ENCODE measurements at regions not wholly inside any gene's neighbourhood (a gene's known extent, or its start where the extent isn't known, plus 50 kb on each side); places are given as distances from the start of the nearest gene placed in this dataset.
"Not testable (repeated sequence)": the region's sequence is repeated elsewhere in the genome, so short reads cannot be mapped to it uniquely, and the experiment has no call there.

DNA sequence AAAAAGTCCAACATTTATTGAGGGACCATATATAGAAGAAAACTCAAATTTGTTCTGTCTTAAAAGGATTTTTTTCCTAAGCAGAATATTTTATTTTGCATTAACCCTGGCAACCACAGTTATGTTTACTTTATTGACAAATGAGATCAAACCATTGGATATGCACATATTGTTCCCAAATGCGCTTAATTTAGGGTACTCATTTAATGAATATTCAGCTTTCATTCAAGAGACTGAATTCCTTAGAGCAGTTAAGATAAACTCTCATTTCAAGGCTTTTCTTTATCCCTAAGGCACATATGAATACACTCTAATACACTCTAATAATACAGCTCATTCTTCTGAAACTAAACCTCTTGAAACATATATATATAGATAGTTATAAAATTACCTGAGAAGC is 150.2 kb downstream of the HMHB1 start:
- no peak for DNase-seq

DNA sequence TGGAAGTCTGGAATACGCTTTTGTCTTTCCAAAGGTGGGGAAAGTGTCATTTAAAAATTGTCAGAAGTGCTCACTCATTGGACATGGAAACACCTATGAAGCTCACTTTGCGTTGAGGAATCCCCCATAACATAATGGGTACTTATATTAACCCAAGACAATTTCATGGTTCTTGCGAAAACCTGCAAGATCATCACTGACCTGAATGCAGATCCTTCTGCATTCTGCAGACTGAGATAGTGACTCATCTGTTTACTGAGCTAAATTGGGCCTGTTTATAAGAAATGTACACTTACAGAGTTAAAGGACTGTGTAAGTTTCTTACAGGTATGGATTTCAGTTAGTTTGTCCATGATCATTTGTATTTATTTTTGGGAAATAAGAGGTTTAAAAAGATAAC is 153.0 kb downstream of the HMHB1 start:
- DNase-seq = no peak

DNA sequence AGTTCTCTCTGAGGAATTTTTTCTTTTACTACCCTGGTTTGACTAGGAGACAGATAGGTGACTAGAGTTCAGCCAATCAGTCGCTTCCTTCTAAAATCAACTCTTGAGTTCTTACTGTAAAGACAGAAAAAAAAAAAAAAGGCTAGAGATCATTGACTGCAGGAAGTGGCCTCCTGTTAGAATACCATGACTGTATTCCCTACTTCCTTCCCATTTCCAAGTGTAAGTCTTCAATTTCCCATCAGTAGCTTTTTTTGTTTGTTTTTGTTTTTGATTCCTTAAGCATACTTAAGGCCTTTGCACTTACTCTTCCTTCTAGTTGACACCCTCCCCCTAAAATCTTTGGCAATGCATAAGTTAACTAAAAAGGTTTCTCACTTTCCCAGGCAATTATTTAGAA is 154.3 kb downstream of the HMHB1 start:
- DNase-seq = no peak

DNA sequence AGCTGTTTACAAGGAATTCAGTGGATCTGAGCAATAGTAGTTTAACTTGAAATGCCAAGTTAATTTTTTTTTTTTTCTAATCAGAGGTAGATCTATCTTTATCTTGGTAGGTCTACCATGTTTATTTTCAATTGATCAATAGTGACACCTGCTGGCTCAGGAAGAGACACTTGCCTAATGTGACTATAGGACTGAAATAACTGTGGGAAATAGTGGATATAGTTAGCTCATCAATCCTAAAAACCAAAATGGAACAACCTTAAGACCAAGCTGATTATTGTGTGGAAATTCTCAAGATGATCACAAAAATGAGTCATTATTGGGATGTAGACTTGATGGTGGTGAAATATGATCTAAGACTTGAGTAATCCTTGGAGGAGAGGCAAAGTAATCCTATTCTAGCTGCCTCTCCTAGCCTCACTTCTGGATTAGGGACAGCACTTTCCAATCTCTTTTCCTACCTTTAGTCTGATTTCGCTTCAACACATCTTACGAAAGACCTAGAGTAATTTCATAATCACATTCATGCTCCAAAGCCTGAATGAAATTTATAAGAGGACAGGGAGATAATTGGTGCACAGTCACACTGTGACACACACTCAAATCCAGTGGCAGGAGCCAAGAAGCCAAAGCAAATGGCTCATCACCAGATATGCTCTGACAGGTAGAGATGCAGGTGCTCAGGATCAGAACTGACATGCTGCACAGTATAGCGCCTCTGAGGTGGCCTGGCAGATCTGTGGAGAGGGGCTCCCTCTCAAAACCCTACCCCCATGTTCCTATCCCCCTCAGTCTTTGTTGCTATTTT is 156.3 kb downstream of the HMHB1 start:
- DNase-seq = no peak

DNA sequence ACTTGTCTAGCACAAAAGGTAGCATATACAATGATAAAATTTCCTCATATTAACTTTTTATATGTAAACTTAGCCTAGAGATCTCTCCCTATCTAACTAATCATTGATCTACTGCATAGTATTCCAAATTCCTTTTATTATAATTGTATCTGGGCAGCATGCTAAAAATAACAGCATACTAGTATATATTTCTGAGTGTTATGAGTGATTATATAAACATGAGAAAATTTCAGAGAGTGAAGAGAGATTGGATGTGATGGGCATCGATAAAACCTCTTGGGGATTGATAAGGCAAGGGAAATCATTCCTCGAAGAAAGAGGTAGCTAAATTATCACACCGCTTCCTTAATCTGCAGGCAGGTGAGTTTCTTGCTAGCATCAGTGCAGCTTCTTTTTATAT is 158.2 kb downstream of the HMHB1 start:
- no peak for DNase-seq

DNA sequence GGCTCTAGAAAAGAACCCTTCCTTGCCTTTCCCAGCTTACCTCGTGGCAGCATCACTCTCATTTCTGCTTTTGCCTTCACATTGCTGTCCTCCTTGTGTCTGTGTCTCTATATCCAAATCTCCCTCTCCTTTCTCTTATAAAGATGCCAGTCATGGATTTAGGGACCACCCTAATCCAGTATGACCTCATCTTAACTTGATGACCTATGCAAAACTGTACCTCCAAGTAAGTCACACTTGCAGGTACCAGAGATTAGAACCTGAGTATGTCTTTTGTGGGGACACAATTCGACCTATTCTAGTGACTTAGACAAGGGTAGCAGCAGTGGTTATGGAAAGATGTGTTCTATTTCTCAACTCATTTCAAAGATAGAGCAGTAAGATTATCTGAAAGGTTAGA is 160.1 kb downstream of the HMHB1 start:
- DNase-seq = no peak

DNA sequence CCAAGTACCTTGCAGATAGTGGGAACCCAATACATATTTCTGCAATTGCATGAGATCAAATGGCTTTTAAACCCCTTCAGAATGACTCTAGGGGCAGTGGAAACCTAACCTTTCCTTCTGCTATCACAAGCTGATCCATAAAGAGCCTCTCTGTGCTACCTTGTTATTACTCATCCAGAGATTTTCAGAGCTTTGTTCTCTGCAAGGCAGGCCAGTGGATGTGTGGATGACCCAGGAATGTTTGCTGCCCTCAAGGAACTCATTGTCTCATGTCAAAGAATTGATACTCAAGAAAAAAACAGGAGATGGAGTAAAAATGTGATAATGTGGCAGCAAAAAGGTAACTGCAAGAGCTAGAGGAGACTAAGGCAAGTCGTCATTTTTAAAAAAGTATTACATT is 164.1 kb downstream of the HMHB1 start:
- DNase-seq = no peak

DNA sequence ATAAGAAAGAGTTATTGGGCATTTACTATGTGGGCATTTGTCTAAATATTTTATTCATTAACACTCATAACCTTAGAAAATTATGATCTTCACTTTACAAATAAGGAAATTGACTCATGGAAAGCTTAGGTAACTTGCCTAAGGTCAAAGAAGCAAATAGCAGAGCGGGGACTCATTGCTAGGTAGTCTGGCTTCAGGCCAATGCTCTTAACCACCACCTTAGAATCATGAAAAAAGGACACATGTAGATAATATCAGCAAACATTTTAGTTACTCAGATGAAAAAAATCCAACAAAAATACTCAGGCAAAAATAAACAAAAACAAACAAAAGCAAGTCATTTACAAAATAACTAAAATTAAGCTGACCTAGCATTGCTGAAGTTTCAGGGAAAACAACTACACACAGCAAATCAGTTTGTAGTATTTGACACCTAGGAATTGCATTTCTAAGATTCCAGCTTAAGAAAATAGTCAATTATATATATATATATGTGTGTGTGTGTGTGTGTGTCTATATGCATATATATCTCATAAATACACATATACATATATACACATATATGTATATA is 166.0 kb downstream of the HMHB1 start:
- no peak for DNase-seq

DNA sequence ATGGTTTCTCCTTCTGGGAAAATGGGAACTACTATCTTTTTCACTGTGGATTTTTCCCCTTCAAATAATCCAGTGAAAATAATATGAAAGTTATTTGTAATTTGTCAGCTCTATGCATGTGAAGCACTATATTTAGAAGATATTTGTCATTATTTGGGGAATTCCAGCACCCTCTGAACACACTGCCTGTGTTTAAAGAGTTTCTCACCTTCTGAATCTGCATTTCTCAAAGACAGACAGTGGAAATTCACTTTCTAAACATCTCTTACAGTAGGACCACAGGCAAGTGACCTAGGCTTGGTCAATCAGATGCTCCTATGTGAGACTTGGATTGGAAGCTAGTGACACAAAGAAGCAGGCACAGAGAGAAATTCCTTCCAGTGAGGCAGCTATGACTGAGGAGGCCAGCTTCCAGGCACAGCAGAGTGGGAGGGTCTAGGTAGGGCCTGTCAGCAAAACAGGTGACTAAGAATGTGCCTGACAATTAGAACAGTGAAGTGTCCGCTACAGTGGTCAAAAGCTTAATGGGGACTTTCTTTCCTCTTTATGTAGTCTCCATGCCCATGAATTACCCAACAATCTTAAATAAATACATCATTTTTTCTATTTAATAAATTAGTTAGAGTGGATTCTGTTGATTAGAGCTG is 167.2 kb downstream of the HMHB1 start:
- DNase-seq = no peak

DNA sequence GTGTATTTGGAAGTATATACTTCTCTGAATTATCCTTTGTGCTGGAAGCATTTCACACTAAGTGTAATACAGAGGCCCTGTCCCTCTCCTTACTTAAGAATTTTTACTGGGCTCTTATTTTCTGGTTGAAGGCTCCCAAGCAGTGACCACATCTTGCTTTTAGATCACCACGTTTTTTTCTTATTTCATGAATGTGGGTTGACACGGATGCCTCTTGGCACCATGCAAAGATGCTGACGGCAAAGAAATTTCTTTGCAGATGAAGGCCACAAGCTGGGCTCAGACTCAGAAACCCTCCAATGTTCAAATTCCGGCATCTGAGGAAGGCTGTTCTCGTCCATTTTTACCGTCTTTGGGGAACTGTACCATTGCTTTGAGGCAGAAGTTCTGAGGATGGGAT is 168.5 kb downstream of the HMHB1 start:
- no peak for DNase-seq

DNA sequence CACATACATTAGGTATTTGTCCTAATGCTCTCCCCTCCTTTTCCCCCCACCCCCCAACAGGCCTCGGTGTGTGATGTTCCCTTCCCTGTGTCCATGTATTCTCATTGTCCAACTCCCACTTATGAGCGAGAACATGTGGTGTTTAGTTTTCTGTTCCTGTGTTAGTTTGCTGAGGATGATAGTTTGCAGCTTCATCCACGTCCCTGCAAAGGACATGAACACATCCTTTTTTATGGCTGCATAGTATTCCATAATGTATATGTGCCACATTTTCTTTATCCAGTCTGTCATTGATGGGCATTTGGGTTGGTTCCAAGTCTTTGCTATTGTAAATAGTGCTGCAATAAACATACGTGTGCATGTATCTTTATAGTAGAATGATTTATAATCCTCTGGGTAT is 171.0 kb downstream of the HMHB1 start:
- not testable (repeated sequence) for DNase-seq

DNA sequence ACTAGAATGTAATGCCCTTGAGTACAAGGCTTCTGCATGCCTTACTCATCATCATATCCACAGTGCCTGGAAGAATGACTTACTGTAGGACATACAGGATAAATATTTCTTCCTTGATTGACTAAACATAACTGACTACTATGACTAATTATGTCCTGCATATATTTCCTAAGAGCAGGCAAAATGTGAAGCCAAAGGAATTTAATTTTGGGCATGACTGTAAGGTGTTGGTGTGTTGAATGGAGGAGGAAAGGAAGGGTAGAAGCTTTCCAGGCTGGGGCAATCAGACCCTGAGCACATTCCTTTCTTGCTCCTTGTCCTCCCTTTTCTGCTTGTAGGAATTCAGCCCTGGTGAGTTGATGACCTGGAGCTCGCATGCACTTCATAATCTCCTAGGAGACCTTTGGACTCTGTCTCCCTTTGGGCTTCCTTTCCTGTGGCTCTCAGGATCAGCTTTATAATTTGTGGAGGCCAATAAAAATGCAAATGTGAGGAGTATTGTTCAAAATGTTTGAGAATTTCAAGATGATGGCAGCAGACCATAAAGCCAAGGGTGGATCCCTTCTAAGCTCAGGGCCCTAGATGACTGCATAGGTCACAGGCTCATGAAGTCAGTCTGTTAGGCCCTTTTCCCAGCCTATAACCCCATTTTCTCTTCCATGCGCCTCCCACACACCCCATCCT is 174.0 kb downstream of the HMHB1 start:
- no peak for DNase-seq

DNA sequence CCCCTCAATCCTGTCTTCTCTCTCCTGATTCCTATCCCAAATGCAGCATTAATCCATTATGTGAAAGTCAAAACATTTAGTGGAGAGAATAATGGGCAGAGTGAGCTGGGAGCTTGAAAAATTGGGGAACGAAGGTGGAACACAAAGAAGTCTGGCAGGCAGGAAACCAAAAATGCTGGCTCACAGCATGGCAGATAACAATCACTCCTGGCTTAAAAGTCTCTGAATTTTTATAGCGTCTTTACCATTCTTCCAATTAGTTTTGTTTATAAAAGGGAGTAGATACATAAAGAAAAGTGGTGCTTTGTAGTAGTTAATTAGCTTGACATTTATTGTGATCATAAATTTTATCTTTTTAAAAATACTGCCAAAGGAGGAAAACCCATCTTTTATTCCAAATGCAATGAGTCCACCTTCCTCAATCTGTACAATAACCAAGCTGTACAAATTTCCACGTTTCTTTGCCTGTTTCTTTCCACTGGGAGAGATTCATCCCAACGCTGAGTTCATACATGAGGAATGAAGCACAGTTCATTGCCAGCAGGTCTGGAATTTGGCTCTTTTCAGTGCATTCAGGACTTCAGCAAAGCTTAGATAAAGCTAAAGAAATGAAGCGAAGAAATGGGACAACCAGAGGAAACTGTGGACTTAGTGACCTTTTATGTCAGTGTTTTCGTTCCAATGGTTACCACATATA is 174.7 kb downstream of the HMHB1 start:
- no peak for DNase-seq

DNA sequence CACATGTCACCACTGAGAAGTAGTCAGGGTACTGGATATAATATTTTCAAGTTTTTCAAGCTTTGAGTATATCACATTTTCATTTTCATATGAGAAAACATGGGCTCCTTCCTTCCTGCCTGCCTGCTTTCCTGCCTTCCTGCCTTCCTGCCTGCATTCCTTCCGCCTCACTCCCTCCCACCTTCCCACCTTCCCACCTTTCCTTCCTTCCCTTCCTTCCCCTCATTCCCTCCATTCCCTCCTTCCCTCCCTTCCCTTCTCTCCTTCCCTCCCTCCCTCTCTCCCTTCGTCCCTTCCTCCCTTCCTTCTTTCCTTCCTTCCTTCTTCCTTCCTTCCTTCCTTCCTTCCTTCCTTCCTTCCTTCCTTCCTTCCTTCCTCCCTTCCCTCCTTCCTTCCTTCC is 175.3 kb downstream of the HMHB1 start:
- DNase-seq = no peak

DNA sequence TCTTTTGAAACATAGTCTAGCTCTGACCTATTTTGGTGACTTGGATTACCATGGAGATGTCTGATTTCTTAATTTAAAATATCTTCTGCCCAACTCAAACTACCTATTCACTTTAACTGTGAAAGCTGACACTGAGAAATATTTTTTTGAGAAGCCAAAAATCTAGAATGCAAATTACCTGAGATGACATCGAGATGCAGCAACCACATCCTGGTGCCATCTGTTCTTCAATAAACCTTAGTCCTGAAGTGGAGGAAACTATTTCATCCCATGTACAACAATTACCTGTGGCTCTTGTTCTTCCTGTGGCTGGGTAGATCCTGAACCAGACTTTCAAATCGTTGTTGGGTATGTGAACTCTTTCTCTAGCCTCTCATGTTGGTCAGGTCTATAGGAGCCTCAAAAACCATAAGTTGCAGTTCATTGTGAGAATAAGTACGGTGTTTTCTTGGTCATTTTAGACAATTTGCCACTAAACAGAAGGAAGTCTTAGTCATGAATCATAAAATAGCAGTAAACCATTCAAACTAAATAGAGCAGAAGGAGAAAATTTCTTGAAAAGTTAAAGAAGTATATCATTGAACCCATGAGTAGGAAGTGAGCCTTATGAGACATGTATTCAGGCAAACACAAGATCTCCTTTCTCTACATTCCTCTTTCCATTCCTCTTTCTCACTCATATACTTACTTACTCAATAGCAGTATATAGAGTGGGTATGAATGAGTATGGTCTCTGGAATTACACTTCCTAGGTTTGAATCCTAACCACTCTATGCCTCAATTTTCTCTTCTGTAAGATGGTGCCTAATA is 176.0 kb downstream of the HMHB1 start:
- DNase-seq = no peak

DNA sequence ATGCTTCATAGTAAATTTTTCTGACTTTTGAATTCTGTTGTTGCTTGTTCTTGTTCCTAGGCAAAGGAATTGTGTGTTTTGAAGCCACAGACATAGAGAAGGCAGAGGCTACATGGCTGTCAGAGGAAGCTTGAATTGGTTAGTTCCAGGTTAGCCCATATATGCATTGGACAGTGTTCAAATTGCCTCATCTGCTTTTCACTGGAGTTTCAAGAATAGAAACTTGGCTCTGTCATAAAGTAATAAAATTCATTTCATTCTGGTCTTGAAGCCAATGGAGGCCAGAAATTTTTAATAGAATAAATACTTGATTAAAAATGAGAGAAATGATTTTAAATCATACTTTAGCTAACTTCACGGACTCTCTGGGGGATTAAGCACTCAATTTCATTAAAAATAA is 178.0 kb downstream of the YIPF5 start:
- no peak for DNase-seq

DNA sequence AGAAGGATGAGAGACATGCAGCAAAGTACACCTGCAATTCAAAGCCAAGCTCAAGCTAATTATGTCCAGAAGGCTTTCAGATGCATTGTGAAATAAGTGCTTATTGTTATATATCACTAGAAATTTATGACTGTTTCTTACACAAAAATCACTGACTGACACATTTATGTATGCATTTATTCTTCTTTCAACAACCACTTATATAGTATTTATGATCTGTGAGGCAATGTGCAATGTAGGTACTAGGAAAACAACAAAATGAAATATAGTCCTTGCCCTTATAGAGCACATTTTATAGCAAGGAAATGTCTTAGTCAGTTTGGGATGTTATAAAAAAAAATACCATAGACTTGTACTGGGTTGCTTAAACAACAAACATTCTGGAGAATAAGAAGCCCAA is 167.6 kb downstream of the YIPF5 start:
- DNase-seq = no peak

DNA sequence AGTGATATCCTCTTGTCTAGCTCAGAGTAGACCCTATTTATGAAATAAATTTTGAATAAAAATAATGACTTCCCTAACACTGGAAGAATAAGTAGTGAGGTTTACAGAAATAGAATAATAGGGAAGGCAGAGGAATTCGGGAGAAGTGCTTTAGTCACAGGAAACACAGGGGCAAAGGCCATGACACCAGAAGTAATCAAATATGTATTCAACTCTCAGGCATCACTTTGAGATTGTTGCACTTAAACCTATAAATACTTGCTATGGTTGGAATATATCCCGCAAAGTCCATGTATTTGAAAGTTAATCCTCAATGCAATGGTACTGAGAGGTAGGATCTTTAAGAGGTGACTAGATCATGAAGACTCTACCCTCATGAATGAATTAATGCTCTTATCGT is 166.8 kb downstream of the YIPF5 start:
- no peak for DNase-seq

DNA sequence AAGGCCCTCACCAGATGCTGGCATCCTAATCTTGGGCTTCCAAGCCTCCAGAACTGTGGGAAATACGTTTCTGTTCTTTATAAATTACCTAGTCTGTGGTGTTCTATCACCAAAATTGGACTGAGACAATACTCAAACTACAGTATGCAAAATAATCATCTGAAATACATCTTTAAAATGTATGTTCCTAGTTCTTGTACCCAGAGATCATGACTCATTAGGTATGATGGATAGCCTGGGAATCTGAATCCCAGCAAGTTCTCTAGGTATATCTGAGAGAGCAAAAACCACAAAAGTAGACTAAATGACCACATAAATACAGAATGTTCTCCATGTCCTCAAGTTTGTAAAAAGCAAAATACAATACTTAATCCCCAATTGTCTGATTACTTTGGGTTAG is 166.3 kb downstream of the YIPF5 start:
- no peak for DNase-seq

DNA sequence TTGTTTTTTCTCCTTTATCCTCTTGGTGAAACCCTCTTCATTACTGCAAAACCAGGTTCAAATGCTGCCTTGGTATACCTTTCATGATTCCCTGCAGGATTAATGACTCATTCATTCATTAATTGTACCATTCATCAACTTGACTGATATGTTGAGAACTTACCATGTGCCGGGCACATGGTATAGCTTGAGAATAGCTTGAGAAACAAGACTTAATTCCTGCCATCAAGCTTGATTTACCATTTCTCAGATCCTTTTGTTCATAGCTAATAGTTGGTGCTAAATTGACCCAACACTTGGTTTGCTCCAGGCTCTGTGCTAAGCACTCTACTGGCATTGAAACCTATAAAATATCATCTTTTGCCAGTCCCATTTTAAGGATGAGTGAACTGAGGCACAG is 165.7 kb downstream of the YIPF5 start:
- no peak for DNase-seq

DNA sequence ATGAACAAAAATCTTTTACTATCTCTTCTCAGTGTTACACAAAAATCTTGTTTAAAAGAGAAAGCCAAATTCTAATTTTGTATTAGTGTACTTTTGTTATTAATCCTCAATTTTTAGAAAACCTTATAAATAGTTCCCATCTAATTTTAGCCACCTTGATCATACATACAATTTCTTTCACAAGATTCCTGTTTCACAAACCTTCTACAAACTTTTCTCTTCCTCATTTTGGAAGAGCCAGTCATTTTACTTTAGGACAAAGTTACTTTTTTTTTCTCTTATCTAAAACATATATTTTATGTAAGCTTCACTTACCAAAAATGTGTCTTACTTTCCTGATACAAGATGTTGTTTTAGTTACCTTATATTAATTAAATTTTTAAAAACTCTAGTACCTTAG is 161.3 kb downstream of the YIPF5 start:
- DNase-seq = no peak

DNA sequence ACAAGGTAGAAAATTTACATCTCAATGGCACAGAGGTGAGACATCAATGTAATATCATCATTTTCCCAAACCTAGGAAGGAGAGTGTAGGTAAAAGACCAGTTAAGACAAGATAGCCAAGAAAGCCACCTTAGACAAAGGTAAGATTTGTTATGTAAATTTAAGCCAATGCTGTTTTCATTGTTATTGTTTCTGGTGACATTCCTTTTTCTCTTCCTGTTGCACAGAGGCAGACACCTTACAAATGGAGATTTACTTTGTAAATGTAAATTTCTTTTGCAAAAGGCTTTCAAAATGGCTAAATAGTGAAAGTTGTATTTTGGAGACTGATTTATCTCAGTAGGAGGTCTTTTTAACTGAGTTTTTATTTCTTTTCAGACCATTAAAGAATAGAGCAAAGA is 159.1 kb downstream of the YIPF5 start:
- no peak for DNase-seq
